IMR-90 (cell line): ENCODE measurements at regions not wholly inside any gene's neighbourhood (a gene's known extent, or its start where the extent isn't known, plus 50 kb on each side); places are given as distances from the start of the nearest gene placed in this dataset.

ENCODE experiments used
- ATAC-seq: fragments of 200-7000 bp; cut with Tn5 transposase; 2 replicates; pipeline ENCODE4 v1.9.1; 2020; ENCODE audit warnings: low read depth, mild to moderate bottlenecking, moderate library complexity
- BruUV-seq: library from RNA; stranded (reverse); fragments of 400-500 nt; replicated peaks from 2 replicates; lab custom pipeline; 2021; lab: Mats Ljungman, UMichigan
- CTCF ChIA-PET: fragments of 300-600 bp; formaldehyde crosslinking; extraction: SDS; loops from one replicate; lab custom pipeline; 2021; ENCODE audit warnings: antibody characterized with exemption; lab: Yijun Ruan, JAX
- POLR2A ChIA-PET: fragments of 300-600 bp; sonication (Branson Sonifier 250); formaldehyde crosslinking; loops from one replicate; lab custom pipeline; 2022; ENCODE audit warnings: antibody characterized with exemption; ENCODE audit not compliant: unreplicated experiment; lab: Charles Lee
- DNase-seq: peaks from one replicate; pipeline ENCODE4 v3.0.0; 2013
- H2AFZ ChIP-seq: replicated peaks from 2 replicates; pipeline ENCODE3; 2013; ENCODE audit warnings: low read length, mild to moderate bottlenecking; ENCODE audit not compliant: poor library complexity
- H2AK5ac ChIP-seq: 2 replicates; pipeline ENCODE4 v1.6.1; 2013; ENCODE audit warnings: low read depth, low read length, inconsistent platforms
- H2AK9ac ChIP-seq: replicated peaks from 2 replicates; pipeline ENCODE3; 2013; ENCODE audit warnings: mild to moderate bottlenecking, low read depth, low read length, moderate library complexity; ENCODE audit not compliant: poor library complexity
- H2BK120ac ChIP-seq: 2 replicates; pipeline ENCODE4 v1.6.1; 2013; ENCODE audit warnings: low read depth, low read length, inconsistent platforms
- H2BK15ac ChIP-seq: 3 replicates; pipeline ENCODE4 v1.6.1; 2013; ENCODE audit warnings: low read depth, low read length, inconsistent platforms
- H2BK20ac ChIP-seq: 2 replicates; pipeline ENCODE4 v1.6.1; 2013; ENCODE audit warnings: low read depth, mild to moderate bottlenecking, inconsistent platforms, low read length, moderate library complexity
- H2BK5ac ChIP-seq: 2 replicates; pipeline ENCODE4 v1.6.1; 2013; ENCODE audit warnings: mild to moderate bottlenecking, low read depth, low read length, inconsistent platforms; ENCODE audit not compliant: poor library complexity, severe bottlenecking
- H3K14ac ChIP-seq: replicated peaks from 2 replicates; pipeline ENCODE4 v1.6.1; 2013; ENCODE audit warnings: low read depth, low read length, inconsistent platforms
- H3K18ac ChIP-seq: 2 replicates; pipeline ENCODE4 v1.6.1; 2013; ENCODE audit warnings: low read depth, low read length, control low read depth
- H3K23ac ChIP-seq: 2 replicates; pipeline ENCODE4 v1.6.1; 2013; ENCODE audit warnings: low read depth, low read length, inconsistent platforms
- H3K27ac ChIP-seq: 2 replicates; pipeline ENCODE4 v1.5.1; 2013; ENCODE audit warnings: mild to moderate bottlenecking, control low read depth, low read length; ENCODE audit not compliant: insufficient read depth
- H3K27me3 ChIP-seq: 2 replicates; pipeline ENCODE4 v1.6.1; 2013; ENCODE audit warnings: low read length; ENCODE audit not compliant: control insufficient read depth, insufficient read depth
- H3K36me3 ChIP-seq: 2 replicates; pipeline ENCODE4 v1.6.1; 2013; ENCODE audit warnings: low read length, mixed read lengths; ENCODE audit not compliant: control insufficient read depth, insufficient read depth
- H3K4ac ChIP-seq: 2 replicates; pipeline ENCODE4 v1.6.1; 2013; ENCODE audit warnings: low read depth, low read length, inconsistent platforms
- H3K4me1 ChIP-seq: 2 replicates; pipeline ENCODE4 v1.6.1; 2013; ENCODE audit warnings: low read length, mixed read lengths; ENCODE audit not compliant: control insufficient read depth, insufficient read depth
- H3K4me2 ChIP-seq: 2 replicates; pipeline ENCODE4 v1.6.1; 2013; ENCODE audit warnings: low read depth, mild to moderate bottlenecking, control low read depth, low read length, moderate library complexity
- H3K4me3 ChIP-seq: 2 replicates; pipeline ENCODE4 v1.5.1; 2013; ENCODE audit warnings: low read depth, mild to moderate bottlenecking, control low read depth, low read length, moderate library complexity; ENCODE audit not compliant: insufficient read depth
- H3K56ac ChIP-seq: 2 replicates; pipeline ENCODE4 v1.6.1; 2013; ENCODE audit warnings: low read length, inconsistent platforms; ENCODE audit not compliant: insufficient read depth; ENCODE audit errors: extremely low read depth
- H3K79me1 ChIP-seq, 2 experiments: 2 replicates each; pipeline ENCODE4 v1.6.1; 2013; ENCODE audit warnings: low read length in 2 of 2, inconsistent platforms in 1 of 2, low read depth in 1 of 2
- H3K9ac ChIP-seq: 2 replicates; pipeline ENCODE4 v1.6.1; 2013; ENCODE audit warnings: low read depth, low read length, control low read depth
- H3K9me1 ChIP-seq: 2 replicates; pipeline ENCODE4 v1.6.1; 2013; ENCODE audit warnings: low read length, inconsistent platforms; ENCODE audit not compliant: insufficient read depth
- H3K9me3 ChIP-seq: 2 replicates; pipeline ENCODE4 v1.6.1; 2013; ENCODE audit warnings: low read length; ENCODE audit not compliant: control insufficient read depth, insufficient read depth
- H4K20me1 ChIP-seq: 2 replicates; pipeline ENCODE4 v1.6.1; 2013; ENCODE audit warnings: low read length, inconsistent platforms; ENCODE audit not compliant: insufficient read depth
- H4K5ac ChIP-seq: 2 replicates; pipeline ENCODE4 v1.6.1; 2013; ENCODE audit warnings: mild to moderate bottlenecking, low read depth, low read length, control low read depth
- H4K8ac ChIP-seq, 2 experiments: 2 replicates each; pipeline ENCODE4 v1.6.1; 2013; ENCODE audit warnings: low read depth in 2 of 2, low read length in 2 of 2, control low read depth in 1 of 2, inconsistent platforms in 1 of 2
- H4K91ac ChIP-seq: 2 replicates; pipeline ENCODE4 v1.6.1; 2013; ENCODE audit warnings: low read depth, low read length, inconsistent platforms; ENCODE audit not compliant: insufficient read depth
- WGBS, 2 experiments: methylation state at CpG; one replicate each; pipeline versions ENCODE4 v1.1.5 to v1.1.7; 2013; ENCODE audit warnings: missing lambda C conversion rate in 2 of 2; ENCODE audit not compliant: insufficient read length in 1 of 2; ENCODE audit errors: extremely low coverage in 2 of 2; 5-methylcytosine and 5-hydroxymethylcytosine counted together
- dilution Hi-C: fragments of 300-500 bp; cut with HindIII; formaldehyde crosslinking; loops from one replicate; pipeline ENCODE4 v1.14.3; 2018; ENCODE audit warnings: low sequenced_read_pairs; ENCODE audit not compliant: unreplicated experiment
- in situ Hi-C: fragments of 300-500 bp; cut with MboI; formaldehyde crosslinking; loops from 3 replicates; pipeline ENCODE4 v1.14.3; 2019; ENCODE audit warnings: low sequenced_read_pairs, inconsistent platforms, mixed read lengths
- intact Hi-C: fragments of 100-400 bp; cut with micrococcal nuclease; formaldehyde crosslinking; loops from 2 replicates; pipeline ENCODE4 v1.10.0; 2022
- TF ChIP-seq, protein P1 (sequence below): fragments of 150-350 bp; IDR thresholded peaks from 2 replicates; pipeline ENCODE4 v1.6.1; 2017; ENCODE audit warnings: mild to moderate bottlenecking, antibody characterized with exemption, low read length, low read depth

DNA sequence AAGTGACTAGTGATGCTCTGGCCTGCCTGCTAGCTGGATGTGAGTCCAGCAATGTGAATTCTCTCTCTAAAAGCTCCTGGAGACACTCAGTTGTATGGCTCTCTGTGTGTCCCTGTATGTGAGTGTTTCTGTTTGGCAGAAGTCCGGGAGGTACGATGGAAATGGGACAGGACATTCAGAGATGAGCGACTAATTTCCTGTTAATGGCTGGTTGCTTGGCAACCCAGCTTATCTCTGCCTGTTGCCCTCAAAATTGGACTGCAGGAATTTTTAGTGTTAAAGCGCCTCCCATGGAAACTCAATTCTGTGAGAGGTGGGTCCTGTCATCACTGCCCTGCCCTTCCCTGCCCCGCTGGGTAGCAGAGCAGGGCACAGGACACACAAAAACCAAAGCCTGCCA is 136.8 kb upstream of the LRFN2 start:
- dilution Hi-C loops (no loop called here), intact Hi-C loops (no loop called here), in situ Hi-C loops (no loop called here)
- WGBS, 2 experiments: no CpG with 5 or more reads among the region's 5 CpGs
- no peak overlapping the region for H2BK20ac ChIP-seq
- H3K36me3 ChIP-seq: no peaks in the 10 kb centered on the region
- no peak overlapping the region for H3K23ac ChIP-seq
- no peak overlapping the region for H2BK120ac ChIP-seq
- no peak overlapping the region for H3K4me3 ChIP-seq
- no peak overlapping the region for H4K8ac ChIP-seq
- H3K9me1 ChIP-seq: no peaks in the 10 kb centered on the region
- no peak overlapping the region for H3K4me2 ChIP-seq
- no peak overlapping the region for H4K5ac ChIP-seq
- H3K27me3 ChIP-seq: no peaks in the 10 kb centered on the region; the same call in 1 of the 2 replicates
- no peak overlapping the region for H3K9ac ChIP-seq
- ChIA-PET POLR2A (no interaction called here), CTCF (no interaction called here)
- BruUV-seq: no TSS peak
- H3K14ac ChIP-seq: no peak overlapping the region
- H2AK5ac ChIP-seq: no peak overlapping the region
- DNase-seq (no peak), ATAC-seq (no peak)
- H3K4me1 ChIP-seq: peaks cover 2% of the 10 kb centered on the region; the same call in 1 of the 2 replicates
- H3K9me3 ChIP-seq: no peaks in the 10 kb centered on the region
- H2BK5ac ChIP-seq: no peak overlapping the region
- H4K91ac ChIP-seq: no peak overlapping the region
- peak overlapping the region; percentile 51 for H2AFZ ChIP-seq
- H3K18ac ChIP-seq: no peak overlapping the region
- no peaks in the 10 kb centered on the region for H4K20me1 ChIP-seq
- no peak overlapping the region for H2AK9ac ChIP-seq
- TF ChIP-seq, protein P1, sequence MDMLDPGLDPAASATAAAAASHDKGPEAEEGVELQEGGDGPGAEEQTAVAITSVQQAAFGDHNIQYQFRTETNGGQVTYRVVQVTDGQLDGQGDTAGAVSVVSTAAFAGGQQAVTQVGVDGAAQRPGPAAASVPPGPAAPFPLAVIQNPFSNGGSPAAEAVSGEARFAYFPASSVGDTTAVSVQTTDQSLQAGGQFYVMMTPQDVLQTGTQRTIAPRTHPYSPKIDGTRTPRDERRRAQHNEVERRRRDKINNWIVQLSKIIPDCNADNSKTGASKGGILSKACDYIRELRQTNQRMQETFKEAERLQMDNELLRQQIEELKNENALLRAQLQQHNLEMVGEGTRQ: no peak
- H3K56ac ChIP-seq: no peak overlapping the region
- H3K4ac ChIP-seq: no peak overlapping the region
- H3K27ac ChIP-seq: no peak overlapping the region
- H3K79me1 ChIP-seq: no peaks in the 10 kb centered on the region
- no peak overlapping the region for H2BK15ac ChIP-seq
